ENCODE measurements at regions not wholly inside any gene's neighbourhood (a gene's known extent, or its start where the extent isn't known, plus 50 kb on each side); places are given as distances from the start of the nearest gene placed in this dataset.
A peak's percentile ranks its signal among the peaks of the same experiment; 100 is the strongest.

- DNase-seq (ENCODE audit: low spot score in 2 of 2) = peak in 1 of 2 donors; percentile 84
- WGBS, 2 donors = 18% methylated on average over 6 of the region's 6 CpGs
- intact Hi-C loops (cut with DNase I; ENCODE audit: low total_unique reads) = loop anchor here (10.0 kb wide), 1 partner anchor 372 kb away; the partner anchor contains the start of gene ELL2
- TF ChIP-seq POLR2A (IDR thresholded peaks at IDR 0.05) = no peak
- TF ChIP-seq CTCF (IDR thresholded peaks at IDR 0.05) = peak in 1 of 3 donors; percentile 46
- H3K4me3 ChIP-seq (ENCODE audit: low read depth, poor library complexity, severe bottlenecking) = no peak overlapping the region
Measured at GRCh38 chr5:96336351-96336985, 96.6 kb downstream of the PCSK1 start.

GRCh38 chr5:96335873-96336272, 97.2 kb downstream of the PCSK1 start:
- WGBS, 2 donors = 91 to 92% methylated on average over 2 of the region's 2 CpGs
- H3K4me3 ChIP-seq (ENCODE audit: low read depth, poor library complexity, severe bottlenecking) = no peak overlapping the region
- intact Hi-C loops (cut with DNase I; ENCODE audit: low total_unique reads) = loop anchor here (10.0 kb wide), 1 partner anchor 371 kb away; the partner anchor contains the start of gene ELL2
- TF ChIP-seq POLR2A (IDR thresholded peaks at IDR 0.05) (no peak), CTCF (IDR thresholded peaks at IDR 0.05) (no peak)
- no peak for DNase-seq (ENCODE audit: low spot score in 2 of 2)

- no peak for DNase-seq (ENCODE audit: low spot score in 2 of 2)
- 90 to 96% methylated on average over 4 of the region's 4 CpGs for WGBS, 2 donors
- no peak overlapping the region for H3K4me3 ChIP-seq (ENCODE audit: low read depth, poor library complexity, severe bottlenecking)
- intact Hi-C loops (cut with DNase I; ENCODE audit: low total_unique reads) = loop anchor here (5.0 to 10.0 kb wide), 2 partner anchors 369 to 476 kb away; partner anchors contain the start of gene ELL2
- no peak for TF ChIP-seq CTCF (IDR thresholded peaks at IDR 0.05)
- no peak for TF ChIP-seq POLR2A (IDR thresholded peaks at IDR 0.05)
Measured at GRCh38 chr5:96333391-96333790, 99.7 kb downstream of the PCSK1 start.

- intact Hi-C loops (cut with DNase I; ENCODE audit: low total_unique reads) = loop anchor here (5.0 to 10.0 kb wide), 2 partner anchors 368 to 475 kb away; partner anchors contain the start of gene ELL2
- no peak for DNase-seq (ENCODE audit: low spot score in 2 of 2)
- TF ChIP-seq POLR2A (IDR thresholded peaks at IDR 0.05) (no peak), CTCF (IDR thresholded peaks at IDR 0.05) (no peak)
- H3K4me3 ChIP-seq (ENCODE audit: low read depth, poor library complexity, severe bottlenecking) = no peak overlapping the region
- WGBS, 2 donors = 89 to 93% methylated on average over 14 of the region's 14 CpGs
Measured at GRCh38 chr5:96332535-96333366, 100.3 kb downstream of the PCSK1 start.

- DNase-seq (ENCODE audit: low spot score in 2 of 2) = no peak
- intact Hi-C loops (cut with DNase I; ENCODE audit: low total_unique reads) = loop anchor here (5.0 to 10.0 kb wide), 2 partner anchors 367 to 475 kb away; partner anchors contain the start of gene ELL2
- no peak overlapping the region for H3K4me3 ChIP-seq (ENCODE audit: low read depth, poor library complexity, severe bottlenecking)
- TF ChIP-seq CTCF (IDR thresholded peaks at IDR 0.05) (no peak), POLR2A (IDR thresholded peaks at IDR 0.05) (no peak)
- WGBS, 2 donors = 74 to 78% methylated on average over 2 of the region's 2 CpGs
Measured at GRCh38 chr5:96331681-96332361, 101.2 kb downstream of the PCSK1 start.

Data from lower leg skin (tissue), 4 donors.